K562 (cell line): ENCODE measurements at regions not wholly inside any gene's neighbourhood (a gene's known extent, or its start where the extent isn't known, plus 50 kb on each side); places are given as distances from the start of the nearest gene placed in this dataset.

ENCODE experiments used
- ATAC-seq: fragments of 200-7000 bp; cut with Tn5 transposase; 3 replicates; pipeline ENCODE4 v1.9.1; 2020; ENCODE audit warnings: moderate library complexity
- BruUV-seq: library from RNA; stranded (reverse); fragments of 400-500 nt; replicated peaks from 2 replicates; lab custom pipeline; 2021; lab: Mats Ljungman, UMichigan
- CTCF ChIA-PET: fragments of 300-600 bp; formaldehyde crosslinking; extraction: SDS; loops from one replicate; lab custom pipeline; 2021; ENCODE audit warnings: low intra/inter-chr PET ratio; lab: Yijun Ruan, JAX
- POLR2A ChIA-PET: fragments of 300-600, 350-650 bp; sonication (Branson Sonifier 250); formaldehyde crosslinking; extraction: SDS; loops from one replicate; lab custom pipeline; 2021; ENCODE audit warnings: antibody characterized with exemption, inconsistent platforms; lab: Yijun Ruan, JAX
- DNase-seq, 4 experiments: peaks; one replicate each; pipeline versions ENCODE4 v3.0.0 to v3.0.0-alpha.2; 2011 to 2018; ENCODE audit warnings: low spot score in 3 of 4, mixed read lengths in 3 of 4; ENCODE audit errors: extremely low read depth in 1 of 4
- FAIRE-seq: peaks from 2 replicates; lab custom pipeline; 2011; peaks lifted over from hg19 to GRCh38; lab: Jason Lieb, UNC
- H2AFZ ChIP-seq: 2 replicates; pipeline ENCODE4 v1.6.0; 2011; ENCODE audit warnings: low read depth, low read length, control low read depth, inconsistent platforms
- H3K27ac ChIP-seq: fragments of 200-600 bp; 3 replicates; pipeline ENCODE4 v1.8.0; 2011; ENCODE audit warnings: low read depth, mild to moderate bottlenecking, control low read depth, inconsistent platforms, low read length, moderate library complexity, mixed read lengths; ENCODE audit errors: extremely low read depth
- H3K27me3 ChIP-seq, 2 experiments: fragments of 300-600 bp in 1 of 2; 2 replicates in 1 of 2; 3 replicates in 1 of 2; pipeline versions ENCODE4 v1.6.0 to v1.8.0; 2011; ENCODE audit warnings: inconsistent platforms in 2 of 2, low read length in 2 of 2, mild to moderate bottlenecking in 1 of 2, mixed read lengths in 1 of 2, moderate library complexity in 1 of 2; ENCODE audit not compliant: control insufficient read depth in 2 of 2, insufficient read depth in 2 of 2
- H3K36me3 ChIP-seq: fragments of 300-600 bp; 3 replicates; pipeline ENCODE4 v1.8.0; 2011; ENCODE audit warnings: mild to moderate bottlenecking, low read length, inconsistent platforms; ENCODE audit not compliant: control insufficient read depth, insufficient read depth
- H3K4me1 ChIP-seq, 2 experiments: fragments of 200-600 bp in 1 of 2; replicated peaks in 1 of 2; 2 replicates in 1 of 2; 3 replicates in 1 of 2; pipeline versions ENCODE4 v1.5.1 to v1.8.0; 2011; ENCODE audit warnings: inconsistent platforms in 2 of 2, low read length in 2 of 2, mild to moderate bottlenecking in 1 of 2, mixed read lengths in 1 of 2, moderate library complexity in 1 of 2; ENCODE audit not compliant: control insufficient read depth in 2 of 2, insufficient read depth in 2 of 2
- H3K4me2 ChIP-seq: 2 replicates; pipeline ENCODE4 v1.6.1; 2011; ENCODE audit warnings: low read length, control low read depth, inconsistent platforms, mixed read lengths; ENCODE audit not compliant: insufficient read depth
- H3K4me3 ChIP-seq: fragments of 200-600 bp; sonication (generic), shearing (Covaris generic); 2 replicates; pipeline ENCODE4 v1.5.1; 2016; ENCODE audit warnings: control low read depth, inconsistent platforms
- H3K79me2 ChIP-seq: fragments of 200-600 bp; 3 replicates; pipeline ENCODE4 v1.8.0; 2011; ENCODE audit warnings: low read length, inconsistent platforms; ENCODE audit not compliant: control insufficient read depth, insufficient read depth
- H3K9ac ChIP-seq, 2 experiments: 2 replicates each; pipeline versions ENCODE4 v1.6.0 to v1.6.1; 2011; ENCODE audit warnings: low read depth in 2 of 2, low read length in 2 of 2, control low read depth in 1 of 2, inconsistent platforms in 1 of 2, mild to moderate bottlenecking in 1 of 2, mixed read lengths in 1 of 2; ENCODE audit not compliant: insufficient read depth in 1 of 2
- H3K9me1 ChIP-seq: one replicate; pipeline ENCODE4 v1.6.0; 2011; ENCODE audit warnings: inconsistent platforms, mild to moderate bottlenecking, low read length, moderate library complexity; ENCODE audit not compliant: control insufficient read depth, insufficient read depth
- H3K9me3 ChIP-seq: replicated peaks from 2 replicates; pipeline ENCODE4 v1.5.1; 2011; ENCODE audit warnings: low read depth, low read length, inconsistent platforms; ENCODE audit not compliant: control insufficient read depth, insufficient read depth
- H4K20me1 ChIP-seq: replicated peaks from 2 replicates; pipeline ENCODE4 v1.6.1; 2011; ENCODE audit warnings: low read length, inconsistent platforms, mixed read lengths; ENCODE audit not compliant: control insufficient read depth, insufficient read depth
- ARHGAP35 ChIP-seq: fragments of 450-650 bp; IDR thresholded peaks from 2 replicates; pipeline ENCODE4 v1.6.1; 2018; ENCODE audit not compliant: partially characterized antibody
- ATF1 ChIP-seq, 2 experiments: fragments of 450-650 bp in 1 of 2; IDR thresholded peaks; 2 replicates each; pipeline ENCODE4 v1.6.1; 2016; ENCODE audit warnings: missing compliant biosample characterization in 1 of 2, missing genetic modification characterization in 1 of 2
- DEAF1 ChIP-seq: fragments of 450-650 bp; formaldehyde crosslinking; IDR thresholded peaks from 2 replicates; pipeline ENCODE4 v1.4.0; 2020; ENCODE audit warnings: mild to moderate bottlenecking, moderate library complexity
- ELF4 ChIP-seq: fragments of 450-650 bp; formaldehyde crosslinking; IDR thresholded peaks from 2 replicates; pipeline ENCODE4 v1.4.0; 2022; ENCODE audit warnings: missing genetic modification characterization
- ETV5 ChIP-seq: sonication (generic); formaldehyde crosslinking; IDR thresholded peaks from 2 replicates; pipeline ENCODE4 v1.4.0; 2020; ENCODE audit warnings: low read depth, mild to moderate bottlenecking, missing genetic modification reagents
- FIP1L1 ChIP-seq: fragments of 200-400 bp; formaldehyde crosslinking; IDR thresholded peaks from 2 replicates; pipeline ENCODE4 v1.6.1; 2018; ENCODE audit warnings: mild to moderate bottlenecking, low read depth, low read length; ENCODE audit not compliant: poor library complexity, severe bottlenecking
- FOXK1 ChIP-seq: sonication (generic); formaldehyde crosslinking; IDR thresholded peaks from 2 replicates; pipeline ENCODE4 v1.8.0; 2022; ENCODE audit warnings: missing genetic modification reagents, mild to moderate bottlenecking, borderline replicate concordance
- NFIX ChIP-seq: fragments of 250-450 bp; sonication (Bioruptor Pico); IDR thresholded peaks from 2 replicates; pipeline ENCODE4 v1.4.0; 2020; ENCODE audit warnings: low read depth, mild to moderate bottlenecking, moderate library complexity
- NRF1 ChIP-seq, 2 experiments: fragments of 450-650 bp; IDR thresholded peaks in 1 of 2; conservative IDR thresholded peaks in 1 of 2; 2 replicates each; pipeline ENCODE4 v1.6.1; 2014; ENCODE audit warnings: mild to moderate bottlenecking in 2 of 2
- PRDM10 ChIP-seq: fragments of 450-650 bp; IDR thresholded peaks from 2 replicates; pipeline ENCODE4 v1.6.1; 2018; ENCODE audit not compliant: partially characterized antibody
- RBM39 ChIP-seq: fragments of 200-400 bp; formaldehyde crosslinking; optimal IDR thresholded peaks from 2 replicates; pipeline ENCODE3; 2018; ENCODE audit warnings: low read depth, low read length
- SIX5 ChIP-seq, 2 experiments: IDR thresholded peaks; 2 replicates each; pipeline ENCODE4 v1.6.1; 2011; ENCODE audit warnings: low read length in 2 of 2, borderline replicate concordance in 1 of 2, low read depth in 1 of 2, mild to moderate bottlenecking in 1 of 2, moderate library complexity in 1 of 2; ENCODE audit not compliant: insufficient read depth in 1 of 2
- SREBF2 ChIP-seq: sonication (generic); formaldehyde crosslinking; IDR thresholded peaks from 2 replicates; pipeline ENCODE4 v1.4.0; 2020; ENCODE audit warnings: mild to moderate bottlenecking, missing genetic modification reagents
- SRSF7 ChIP-seq: fragments of 200-400 bp; formaldehyde crosslinking; optimal IDR thresholded peaks from 2 replicates; pipeline ENCODE3; 2017; ENCODE audit warnings: mild to moderate bottlenecking, low read depth, low read length
- ZBTB34 ChIP-seq: fragments of 250-450 bp; sonication (Bioruptor Pico); IDR thresholded peaks from 2 replicates; pipeline ENCODE4 v1.8.0; 2021; ENCODE audit warnings: mild to moderate bottlenecking, moderate library complexity
- ZNF263 ChIP-seq: sonication (generic); formaldehyde crosslinking; IDR thresholded peaks from 2 replicates; pipeline ENCODE4 v1.8.0; 2022; ENCODE audit warnings: mild to moderate bottlenecking, missing genetic modification reagents, borderline replicate concordance
- WGBS: fragments of 100-300 bp; shearing (Covaris generic); methylation state at CpG from one replicate; pipeline ENCODE4 v1.1.6; 2016; ENCODE audit warnings: low coverage, mixed read lengths; ENCODE audit not compliant: insufficient coverage; ENCODE audit errors: missing lambda C conversion rate; 5-methylcytosine and 5-hydroxymethylcytosine counted together
- in situ Hi-C: fragments of 300-500 bp; cut with MboI; formaldehyde crosslinking; loops from 4 replicates; pipeline ENCODE4 v1.15.0; 2018; ENCODE audit warnings: inconsistent platforms, mixed read lengths
- intact Hi-C: fragments of 100-400 bp; cut with micrococcal nuclease; formaldehyde crosslinking; loops from 2 replicates; pipeline ENCODE4 v1.14.2; 2022

GRCh38 chr1:199789141-199789540 is 238.4 kb upstream of the NR5A2 start (continued):
- TF ChIP-seq ZBTB34 = no peak
- no peak for TF ChIP-seq NFIX
- TF ChIP-seq ARHGAP35 = no peak
- no peak for TF ChIP-seq DEAF1
- no peak for TF ChIP-seq ETV5 (CRISPR knock-in tag)
- TF ChIP-seq SRSF7 = no peak

GRCh38 chr1:199791495-199791894 is 236.0 kb upstream of the NR5A2 start:
- Histone ChIP-seq H4K20me1 (no peaks in the 10 kb centered on the region), H3K27me3 (no peaks in the 10 kb centered on the region), H3K27ac (no peak overlapping the region), H3K36me3 (no peaks in the 10 kb centered on the region), H3K79me2 (no peaks in the 10 kb centered on the region), H3K9me1 (no peaks in the 10 kb centered on the region), H3K4me2 (no peak overlapping the region), H3K9ac (no peak overlapping the region), H3K4me1 (no peaks in the 10 kb centered on the region), H2AFZ (no peak overlapping the region), H3K4me3 (no peak overlapping the region), H3K9me3 (no peaks in the 10 kb centered on the region)
- POLR2A ChIA-PET = no interaction called here
- FAIRE-seq (no peak), ATAC-seq (no peak), DNase-seq (no peak)
- intact Hi-C loops (no loop called here), in situ Hi-C loops (no loop called here)
- 2% methylated on average over 3 of the region's 3 CpGs for WGBS
- CTCF ChIA-PET = no interaction called here
- BruUV-seq = no TSS peak
- TF ChIP-seq NRF1 (conservative IDR thresholded peaks at IDR 0.05 in 1 of 2, IDR thresholded peaks at IDR 0.05 in 1 of 2) (no peak), RBM39 (no peak), PRDM10 (no peak), FOXK1 (CRISPR knock-in tag) (no peak), ELF4 (no peak), SIX5 (IDR thresholded peaks at IDR 0.05; ENCODE audit: borderline replicate concordance in 1 of 2, insufficient read depth in 1 of 2, low read depth in 1 of 2, low read length in 2 of 2) (no peak), ATF1 (CRISPR knock-in tag; IDR thresholded peaks at IDR 0.05) (no peak), ATF1 (tag; IDR thresholded peaks at IDR 0.05) (no peak), SREBF2 (CRISPR knock-in tag) (no peak), FIP1L1 (no peak), ZNF263 (no peak)
